Activated T-cell treated with anti-CD3 and anti-CD28 coated beads, Interleukin-2, amount 50 U/mL, for 48 hours (primary cell): ENCODE measurements at regions not wholly inside any gene's neighbourhood (a gene's known extent, or its start where the extent isn't known, plus 50 kb on each side); places are given as distances from the start of the nearest gene placed in this dataset.
"Not testable (repeated sequence)": the region's sequence is repeated elsewhere in the genome, so short reads cannot be mapped to it uniquely, and the experiment has no call there.

Experiments used
- DNase-seq, 2 experiments: peaks; one replicate each; pipeline ENCODE4 v3.0.0-alpha.2; 2020

DNA sequence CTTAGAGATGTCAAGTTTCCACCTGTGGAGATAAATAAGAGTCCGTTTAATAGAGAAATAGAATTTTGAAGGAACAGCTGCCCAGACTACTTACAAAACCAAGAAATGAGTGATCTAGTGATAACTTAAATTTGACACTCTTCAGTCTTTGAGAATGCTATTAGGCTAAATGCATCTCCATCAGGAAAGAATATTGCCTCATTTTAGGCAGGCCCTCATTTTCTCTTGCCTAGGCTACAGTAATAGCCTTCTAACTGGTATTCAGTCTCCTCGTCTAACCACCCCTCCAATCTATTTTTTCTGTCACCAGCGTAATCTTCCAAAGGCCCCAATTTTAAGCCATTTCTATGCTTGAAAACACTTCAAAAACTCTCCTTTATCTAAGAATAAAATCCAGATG lies 537.8 kb upstream of the CA10 start:
- no peak for DNase-seq

DNA sequence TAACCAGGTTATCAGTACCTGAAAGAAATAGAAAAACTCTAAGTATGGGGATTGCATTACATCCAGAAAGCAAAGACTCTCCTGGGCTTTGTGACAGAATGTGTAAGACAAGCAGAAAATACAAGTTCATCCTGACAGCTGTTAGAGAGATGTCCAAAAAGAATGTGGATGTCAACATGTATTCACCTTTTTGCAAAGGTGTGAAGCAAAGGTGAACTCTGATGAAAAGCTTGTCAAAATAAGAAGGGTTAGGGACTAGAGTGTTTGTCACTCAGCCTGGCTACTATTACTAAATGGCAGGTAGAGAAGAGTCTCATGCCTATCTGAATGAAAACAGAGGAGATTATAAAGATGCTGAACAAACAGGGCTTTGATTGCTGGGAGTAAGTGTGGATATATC lies 527.6 kb upstream of the CA10 start:
- no peak for DNase-seq

DNA sequence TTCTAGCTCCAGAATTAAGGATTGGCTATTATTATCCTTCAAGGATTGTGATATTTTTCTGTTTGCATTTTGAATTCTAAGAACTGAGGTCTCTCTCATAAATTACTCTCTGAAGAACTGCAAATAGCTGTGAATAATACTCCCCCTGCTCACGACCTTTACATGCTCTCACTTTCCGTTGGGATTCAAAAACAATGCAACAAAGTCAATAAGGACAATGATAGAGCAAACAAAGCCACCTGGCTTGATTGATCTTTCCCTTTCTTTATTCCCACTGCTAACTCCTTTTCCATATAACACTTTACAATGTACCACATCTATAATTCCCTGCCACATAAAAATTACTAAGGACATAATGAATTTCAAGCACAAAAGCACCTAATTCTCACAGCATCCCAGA lies 523.0 kb upstream of the CA10 start:
- no peak for DNase-seq

DNA sequence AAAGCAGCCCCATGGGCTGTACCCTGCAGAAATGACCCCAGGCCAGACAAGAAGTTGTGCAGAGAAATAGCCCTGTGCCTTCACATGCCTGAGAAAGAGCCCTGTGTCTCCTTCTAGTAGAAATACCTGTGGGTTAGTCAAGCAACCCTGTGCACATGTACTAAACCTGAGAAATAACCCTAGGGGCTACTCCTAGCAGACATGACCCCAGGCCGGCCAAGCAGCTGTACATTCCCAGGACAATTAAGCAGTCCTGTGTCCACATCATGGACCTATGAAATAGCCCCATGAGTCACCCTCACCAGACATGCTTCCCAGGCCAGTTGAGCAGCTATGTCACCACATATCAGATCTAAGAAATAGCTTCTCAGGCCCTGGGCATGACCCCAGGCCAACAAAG lies 519.7 kb upstream of the CA10 start:
- no peak for DNase-seq

DNA sequence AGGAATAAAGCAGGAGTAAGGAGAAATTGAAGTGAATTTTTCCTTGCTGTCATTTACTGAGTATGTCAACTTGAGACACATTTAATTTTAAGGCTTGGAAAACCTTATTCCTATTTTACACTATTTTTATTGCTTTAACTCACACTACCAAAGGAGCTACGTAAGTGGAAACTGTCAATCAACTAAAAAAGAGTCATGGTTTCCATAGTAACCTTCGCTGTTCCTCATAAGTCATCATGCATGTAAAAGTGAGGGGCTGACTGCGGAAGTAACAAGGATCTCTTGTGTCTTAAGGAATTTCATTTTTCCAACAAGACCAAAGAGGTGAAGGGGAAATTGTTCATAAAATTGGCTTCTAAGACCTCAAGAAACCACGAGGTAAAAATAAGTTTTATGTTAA lies 516.2 kb upstream of the CA10 start:
- no peak for DNase-seq

DNA sequence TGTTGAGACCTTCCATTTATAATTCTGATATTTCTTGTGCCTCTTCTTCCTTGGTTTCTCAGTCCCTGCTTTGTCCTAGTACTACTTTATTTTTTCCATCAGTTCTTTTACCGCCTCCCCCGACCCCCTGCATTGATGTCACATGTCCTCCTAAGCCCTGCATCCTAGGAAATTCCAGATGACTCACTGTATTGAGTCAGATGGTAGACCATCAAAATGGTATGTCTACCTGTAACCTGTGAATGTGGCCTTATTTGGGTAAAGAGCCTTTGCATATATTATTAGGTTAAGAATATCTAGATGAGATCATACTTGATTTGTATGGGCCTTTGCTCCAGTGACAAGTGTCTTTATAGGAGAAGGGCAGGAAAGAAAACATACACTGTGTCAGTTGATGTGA lies 515.3 kb upstream of the CA10 start:
- DNase-seq, result no peak

DNA sequence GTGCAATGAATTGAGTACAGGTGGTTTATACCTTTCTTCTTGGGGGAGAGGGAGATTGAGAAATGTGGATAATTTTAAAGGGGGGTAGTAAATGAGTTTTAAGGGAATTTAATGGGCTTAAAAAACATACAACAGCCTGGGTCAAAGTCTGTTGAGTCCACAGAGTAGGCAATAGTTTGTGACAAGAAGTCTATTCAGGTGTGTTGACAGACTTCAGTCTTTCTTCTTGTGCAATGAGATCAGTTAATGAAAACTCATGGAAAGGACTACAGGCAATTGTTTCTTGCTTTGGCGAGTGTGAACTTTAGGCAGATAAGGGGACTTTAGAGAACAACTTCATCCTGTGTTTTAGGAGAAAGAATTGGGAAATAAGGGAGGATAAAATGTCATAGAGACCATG lies 507.8 kb upstream of the CA10 start:
- no peak for DNase-seq

DNA sequence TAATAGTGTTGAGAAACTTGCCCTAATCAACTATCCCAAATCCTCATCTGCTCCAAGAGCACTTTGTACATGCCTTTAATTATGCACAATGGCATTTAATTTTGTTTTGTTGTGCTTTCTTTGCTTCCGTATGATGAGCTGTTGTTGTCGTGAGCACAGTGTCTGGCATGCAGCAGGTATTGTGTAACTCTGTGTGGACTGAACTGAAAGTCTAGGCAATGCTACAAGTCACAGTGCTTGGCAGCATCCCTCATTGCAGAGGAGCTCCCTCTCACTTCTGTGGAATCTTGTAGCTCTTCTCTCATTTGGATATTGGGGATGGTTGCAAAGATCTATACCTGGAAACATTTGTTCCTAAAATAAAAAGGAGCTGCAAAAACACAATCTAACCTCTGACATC lies 502.2 kb upstream of the CA10 start:
- no peak for DNase-seq

DNA sequence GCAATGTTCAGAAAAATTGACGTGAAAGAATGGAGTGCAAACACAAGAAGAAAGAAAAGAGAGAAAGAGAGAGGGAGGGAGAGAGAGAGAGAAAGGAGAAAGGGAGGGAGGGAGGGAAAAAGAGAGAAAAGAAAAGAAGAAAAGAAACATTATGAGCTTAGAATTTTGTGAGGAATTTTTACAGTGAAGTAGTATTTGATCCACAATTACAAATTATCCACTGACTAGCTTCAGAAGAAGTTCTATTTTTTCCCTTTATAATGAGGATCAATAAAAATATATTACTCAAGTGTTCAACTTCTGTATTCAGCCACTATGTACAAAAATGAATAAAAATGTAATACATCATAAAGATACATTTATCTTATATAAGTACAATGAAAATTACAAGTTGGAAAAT lies 494.5 kb upstream of the CA10 start:
- no peak for DNase-seq

DNA sequence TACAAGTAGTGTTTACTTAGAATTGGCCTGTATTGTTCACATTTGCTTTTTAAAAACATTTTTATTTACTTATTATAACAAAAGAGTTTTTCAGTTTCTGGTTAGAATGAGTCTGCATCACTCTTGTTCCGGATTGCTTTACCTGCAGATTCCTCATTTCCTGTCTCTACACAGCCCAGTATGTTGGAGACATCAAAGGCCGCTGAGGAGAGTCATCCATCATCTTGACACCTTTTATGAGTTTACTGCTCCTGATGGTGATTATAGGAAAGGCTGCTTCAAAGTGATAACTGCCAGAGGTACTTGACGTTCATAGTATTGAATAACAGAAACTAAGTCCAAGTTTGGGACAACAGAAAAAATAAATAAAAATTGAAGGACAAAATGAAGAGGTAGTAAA lies 490.5 kb upstream of the CA10 start:
- no peak for DNase-seq

DNA sequence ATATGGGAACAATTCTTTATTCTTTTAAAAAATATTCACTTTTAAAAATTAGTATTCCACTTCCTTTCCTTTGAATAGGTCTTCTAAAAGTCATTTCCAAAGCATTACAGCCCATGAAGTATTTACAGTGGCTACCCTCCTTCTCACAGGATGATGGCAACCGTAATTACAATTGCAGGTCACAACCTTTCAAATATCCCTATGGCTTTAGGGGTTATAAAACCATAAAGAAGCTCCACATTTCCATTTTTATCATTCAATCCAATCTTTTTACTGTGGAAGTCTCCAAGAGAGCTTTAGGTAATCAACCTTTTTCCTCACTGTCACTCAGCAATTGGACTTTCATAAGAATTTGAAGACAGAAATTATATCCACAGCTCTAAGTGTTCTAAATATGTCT lies 488.9 kb upstream of the CA10 start:
- no peak for DNase-seq

DNA sequence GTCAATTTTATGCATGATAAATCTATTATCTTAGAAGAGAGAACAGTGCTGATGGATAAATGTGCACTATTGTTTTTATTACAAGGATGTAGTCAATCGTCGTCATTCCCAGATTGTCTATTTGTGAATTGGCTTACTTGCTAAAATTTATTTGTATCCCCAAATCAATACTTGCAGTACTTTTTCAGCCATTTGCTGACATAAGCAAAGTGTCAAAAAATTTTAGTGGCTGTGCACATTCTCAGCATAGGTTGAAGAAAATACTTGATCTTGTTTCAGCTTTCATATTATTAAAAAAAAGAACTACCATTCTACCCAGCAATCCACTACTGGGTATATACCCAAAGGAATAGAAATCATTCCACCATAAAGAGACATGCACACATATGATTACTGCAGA lies 477.9 kb upstream of the CA10 start:
- no peak for DNase-seq

DNA sequence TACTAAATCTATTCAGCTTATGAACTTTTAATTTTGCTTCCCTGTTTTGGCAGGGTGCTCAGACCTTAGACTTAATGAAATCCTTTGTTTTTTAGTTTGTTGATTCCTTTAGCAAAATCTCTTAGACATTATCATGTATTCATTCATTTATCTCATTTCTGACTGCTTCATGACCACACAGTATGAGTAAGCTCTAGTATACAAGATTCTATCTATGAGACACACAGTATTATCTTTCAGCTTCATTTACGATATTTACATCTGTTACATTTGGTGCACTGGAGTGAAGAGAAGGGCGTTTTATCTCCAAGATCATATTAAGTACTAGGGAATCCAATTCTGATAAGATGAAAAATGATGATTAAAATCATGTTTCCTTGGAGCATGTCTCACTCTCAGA lies 448.1 kb upstream of the CA10 start:
- no peak for DNase-seq

DNA sequence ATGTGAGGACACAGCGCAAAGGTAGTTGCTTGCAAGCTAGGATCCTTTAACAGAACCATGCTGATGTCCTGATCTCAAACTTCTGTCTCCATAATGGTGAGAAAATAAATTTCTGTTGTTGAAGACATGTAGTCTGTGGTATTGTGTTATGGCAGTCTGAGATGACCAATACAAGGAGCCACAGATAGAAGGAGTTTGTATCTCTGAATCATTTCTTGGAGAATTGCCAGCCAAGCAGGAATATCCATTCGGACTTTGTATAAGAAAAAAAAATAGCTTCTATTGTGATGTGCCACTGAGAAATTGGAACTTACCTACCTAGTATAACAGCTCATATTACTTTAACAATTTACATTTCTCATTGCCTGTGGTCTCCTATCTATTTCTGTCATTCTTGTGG lies 447.6 kb upstream of the CA10 start:
- no peak for DNase-seq

DNA sequence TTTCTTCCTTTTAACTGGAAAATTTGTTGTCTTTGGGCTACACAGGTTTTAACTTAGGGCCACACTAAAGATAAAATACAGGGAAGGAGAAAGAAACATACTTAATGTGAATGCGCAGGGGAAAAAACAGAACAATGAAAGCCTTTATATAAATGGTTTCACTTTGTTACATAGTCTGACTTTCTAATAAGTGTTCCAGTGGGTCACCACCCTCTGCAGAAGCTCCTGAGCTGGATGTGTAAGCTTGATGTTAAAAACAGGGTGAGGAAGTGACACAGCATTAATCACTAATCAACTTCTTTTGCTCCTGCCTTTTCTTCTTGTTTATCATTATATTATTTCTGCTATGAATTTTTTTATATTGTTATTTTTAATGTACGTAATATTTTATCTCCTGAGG lies 445.6 kb upstream of the CA10 start:
- DNase-seq, result no peak

DNA sequence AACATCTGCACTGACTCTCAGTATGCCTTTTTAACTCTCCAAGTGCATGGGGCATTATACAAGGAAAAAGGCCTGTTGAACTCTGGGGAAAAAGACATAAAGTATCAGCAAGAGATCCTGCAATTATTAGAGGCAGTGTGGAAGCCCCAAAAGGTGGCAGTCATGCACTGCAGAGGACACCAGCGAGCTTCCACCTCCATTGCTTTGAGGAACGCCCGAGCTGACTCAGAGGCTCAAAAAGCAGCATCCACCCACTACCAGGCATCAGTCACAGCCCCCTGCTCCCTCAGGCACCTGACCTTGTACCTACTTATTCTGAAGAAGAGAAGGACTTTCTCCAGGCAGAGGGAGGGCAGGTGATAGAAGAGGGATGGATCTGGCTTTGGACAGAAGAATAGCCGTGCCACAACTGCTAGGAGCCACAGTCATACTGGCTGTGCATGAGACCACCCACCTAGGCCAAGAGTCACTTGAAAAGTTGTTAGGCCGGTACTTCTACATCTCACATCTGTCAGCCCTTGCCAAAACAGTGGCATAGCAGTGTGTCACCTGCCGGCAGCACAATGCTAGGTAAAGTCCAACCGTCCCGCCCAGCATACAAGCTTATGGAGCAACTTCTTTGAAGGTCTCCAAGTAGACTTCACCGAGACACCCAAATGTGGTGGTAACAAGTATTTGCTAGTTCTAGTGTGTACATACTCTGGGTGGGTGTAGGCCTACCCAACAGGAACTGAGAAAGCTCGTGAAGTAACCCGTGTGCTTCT lies 439.1 kb upstream of the CA10 start:
- DNase-seq, result not testable (repeated sequence)

DNA sequence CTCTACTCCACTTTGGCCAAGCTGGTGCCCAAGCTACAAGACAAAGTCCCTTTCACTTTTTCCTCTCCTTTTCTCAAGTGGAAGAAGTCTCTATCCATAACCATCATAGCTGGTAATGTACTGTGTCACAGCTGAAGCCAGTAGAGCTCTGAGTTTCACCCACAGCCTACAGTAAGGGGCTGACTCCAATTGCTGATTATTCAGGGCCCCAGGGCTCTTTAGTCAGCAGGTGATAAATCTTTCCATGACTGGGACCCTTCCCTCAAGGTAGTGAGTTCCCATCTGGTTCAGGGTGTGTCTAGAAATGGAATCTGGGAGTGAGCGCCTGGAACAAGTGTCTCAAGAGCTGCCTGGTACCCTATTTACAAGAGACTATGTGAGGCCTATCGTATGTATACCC lies 436.0 kb upstream of the CA10 start:
- no peak for DNase-seq

DNA sequence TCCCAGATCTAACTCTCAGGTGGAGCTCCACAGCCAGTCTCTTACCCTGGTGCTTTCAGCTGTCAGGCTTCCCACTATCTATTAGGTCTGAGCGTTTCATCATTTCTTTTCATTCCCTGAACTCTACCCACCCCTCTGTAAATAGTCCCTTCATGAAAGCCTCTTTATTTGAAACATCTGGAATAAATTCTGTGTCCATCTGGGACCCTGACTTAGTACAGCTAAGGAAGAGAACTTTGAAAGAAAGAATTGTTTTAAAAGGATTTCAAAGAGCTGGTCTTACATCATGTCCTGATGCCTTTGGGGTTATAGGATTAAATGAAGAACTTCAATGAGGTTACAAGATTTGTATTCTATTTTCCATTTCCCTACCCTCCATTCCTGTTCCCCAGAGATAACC lies 388.5 kb upstream of the CA10 start:
- DNase-seq, result no peak

DNA sequence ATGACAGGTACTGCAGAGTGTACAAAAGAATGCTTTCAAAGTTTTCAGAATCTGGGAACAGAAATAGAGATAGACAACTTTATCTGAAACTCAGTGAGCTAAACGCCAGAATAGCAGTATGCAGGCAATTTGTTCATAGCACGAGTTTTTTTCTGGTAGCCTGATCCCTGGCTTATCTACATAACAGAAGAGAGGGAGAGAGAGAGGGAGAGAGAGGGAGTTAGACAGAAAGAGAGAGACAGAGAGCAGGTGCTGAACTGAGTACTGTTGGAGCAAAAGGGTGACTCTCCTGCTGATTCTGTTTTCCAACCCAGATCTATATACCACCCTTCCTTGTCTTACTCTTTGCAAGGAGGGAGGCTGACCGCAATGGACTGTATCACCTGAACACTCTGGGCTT lies 388.0 kb upstream of the CA10 start:
- DNase-seq, result no peak

DNA sequence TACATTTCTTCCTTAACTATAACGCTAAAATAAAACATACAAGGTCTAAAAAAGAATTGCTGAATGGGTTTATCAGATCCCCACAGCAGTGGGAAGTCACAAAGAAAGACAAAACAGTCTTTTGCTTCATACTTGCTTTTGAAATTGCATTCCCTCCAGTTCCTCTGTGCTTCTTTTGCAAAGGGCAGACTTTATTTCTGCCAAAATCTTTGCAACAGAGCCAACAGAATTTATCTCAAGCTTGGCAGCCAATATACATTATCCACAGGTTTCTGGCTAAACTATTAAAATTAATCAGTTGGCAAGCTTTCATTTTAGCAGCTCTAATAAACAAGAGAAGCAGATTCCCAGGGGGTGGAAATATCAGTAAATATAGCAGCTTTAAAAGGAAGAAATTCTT lies 378.9 kb upstream of the CA10 start:
- DNase-seq, result no peak

DNA sequence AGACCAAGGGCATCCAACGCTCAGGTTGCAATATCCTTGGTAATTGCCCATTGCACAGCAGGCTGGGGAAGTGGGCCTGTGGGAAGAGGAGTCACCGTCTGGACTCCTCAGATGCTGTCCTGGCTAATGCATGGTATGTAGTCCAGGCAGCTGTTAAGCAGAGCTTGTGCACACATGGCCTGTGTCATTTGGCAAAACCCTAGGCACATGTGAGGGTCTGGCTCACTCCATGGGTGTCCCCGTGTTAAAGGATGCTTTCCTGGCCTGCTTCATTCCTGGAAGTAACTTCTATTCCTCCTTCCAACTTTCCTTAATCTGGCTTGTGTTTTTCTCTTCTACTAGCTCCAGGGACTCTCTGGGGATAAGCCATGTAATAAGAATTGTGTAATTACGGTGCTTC lies 378.0 kb upstream of the CA10 start:
- no peak for DNase-seq

DNA sequence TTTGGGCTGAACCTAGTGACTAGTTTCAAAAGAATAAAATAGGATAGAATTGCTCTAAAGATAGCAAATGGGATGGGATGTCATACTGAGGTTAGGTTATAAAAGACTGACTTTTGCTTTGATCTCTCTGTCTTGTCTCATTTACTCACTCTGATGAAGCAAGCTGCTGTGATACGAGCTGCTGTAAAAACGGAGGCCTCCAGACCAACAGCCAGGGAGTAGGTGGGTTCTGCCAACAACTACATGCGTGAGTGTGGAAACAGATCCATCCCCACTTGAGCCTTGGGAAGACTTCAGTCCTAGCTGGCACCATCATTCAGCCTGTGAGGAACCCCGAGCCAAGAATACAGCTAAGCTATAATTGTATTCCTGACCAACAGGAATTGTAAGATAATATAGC lies 373.9 kb upstream of the CA10 start:
- no peak for DNase-seq

DNA sequence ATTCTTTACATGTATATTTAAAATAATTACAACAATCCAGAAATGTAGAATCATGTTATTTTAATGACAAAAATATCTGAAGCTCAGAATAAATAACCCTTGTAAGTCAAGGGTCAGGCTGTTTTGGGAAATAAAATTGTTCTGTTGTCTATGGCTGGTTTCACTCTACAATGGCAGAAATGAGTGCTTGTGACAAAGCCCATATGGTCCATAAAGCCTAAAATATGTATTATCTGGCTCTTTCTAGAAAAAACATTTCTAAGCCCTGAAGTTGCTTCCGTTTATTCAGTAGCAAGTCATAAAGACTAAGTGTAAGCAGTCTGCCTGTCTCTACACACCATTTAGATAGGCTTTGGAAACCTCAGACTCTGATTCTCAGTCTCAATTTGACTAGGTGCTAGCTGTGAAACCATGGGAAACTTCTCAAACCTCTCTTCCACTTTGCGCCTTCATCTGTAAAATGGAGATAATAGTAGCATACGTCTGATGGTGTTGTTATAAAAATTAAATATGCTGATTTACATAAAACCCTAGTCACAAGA lies 365.7 kb upstream of the CA10 start:
- DNase-seq, result no peak

DNA sequence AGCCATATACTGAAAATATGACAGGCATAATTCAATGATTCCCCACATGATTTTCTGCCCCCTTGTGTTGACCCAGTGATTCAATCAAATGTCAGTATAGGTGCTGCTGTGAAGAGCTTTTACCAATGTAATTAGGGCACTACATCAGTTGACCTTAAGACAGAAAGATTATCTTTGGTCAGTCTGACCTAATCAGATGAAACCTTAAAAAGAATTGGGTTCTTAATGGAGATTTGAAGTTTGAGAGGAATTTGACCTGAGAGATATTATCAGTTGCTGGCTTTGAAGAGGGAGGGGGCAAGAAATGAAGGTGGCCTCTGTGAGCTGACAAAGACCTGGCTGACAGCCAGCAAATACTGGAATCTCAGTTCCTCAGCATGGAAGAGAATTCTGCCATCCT lies 358.7 kb upstream of the CA10 start:
- DNase-seq, result no peak

DNA sequence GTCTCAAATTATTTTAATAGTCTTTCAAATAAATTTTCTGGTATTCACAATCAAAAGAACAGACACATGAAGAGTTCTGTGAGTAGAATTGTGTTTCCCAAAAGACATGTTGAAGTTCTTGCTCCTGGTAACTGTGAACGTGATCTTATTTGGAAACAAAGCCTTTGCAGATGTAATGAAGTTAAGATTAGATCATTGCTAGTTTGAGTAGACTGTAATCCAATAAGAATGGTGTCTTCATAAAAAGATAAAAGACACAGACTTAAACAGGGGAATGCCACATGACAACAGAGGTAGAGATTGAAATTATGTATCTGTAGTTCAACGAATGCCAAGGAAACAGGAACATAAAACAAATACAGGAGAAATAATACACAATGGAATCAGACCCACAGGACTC lies 357.4 kb upstream of the CA10 start:
- DNase-seq, result no peak
